SK-N-SH (cell line): ENCODE measurements at regions not wholly inside any gene's neighbourhood (a gene's known extent, or its start where the extent isn't known, plus 50 kb on each side); places are given as distances from the start of the nearest gene placed in this dataset.

Source experiments
- CTCF ChIA-PET: fragments of 300-600, 350-600 bp; formaldehyde crosslinking; extraction: SDS; loops from one replicate; lab custom pipeline; 2021; lab: Yijun Ruan, JAX
- POLR2A ChIA-PET: fragments of 350-600 bp; sonication (Branson Sonifier 250); formaldehyde crosslinking; extraction: SDS; loops from one replicate; lab custom pipeline; 2020; ENCODE audit warnings: antibody characterized with exemption, inconsistent platforms; lab: Yijun Ruan, JAX
- DNase-seq: peaks from one replicate; pipeline ENCODE4 v3.0.0; 2012
- H2AFZ ChIP-seq: fragments of 200-600 bp; sonication (generic); 2 replicates; pipeline ENCODE4 v1.8.1; 2016; ENCODE audit warnings: antibody characterized with exemption, mild to moderate bottlenecking, low read depth
- H3F3A ChIP-seq: fragments of 200-600 bp; sonication (generic); replicated peaks from 2 replicates; pipeline ENCODE3; 2016; ENCODE audit warnings: antibody characterized with exemption, mild to moderate bottlenecking; ENCODE audit not compliant: insufficient read depth
- H3K27ac ChIP-seq, 2 experiments: fragments of 200-500 bp in 1 of 2; fragments of 200-600 bp in 1 of 2; sonication (Bioruptor generic) in 1 of 2; sonication (generic), shearing (Covaris generic) in 1 of 2; 2 replicates each; pipeline versions ENCODE4 v1.5.1 to v1.6.1; 2014 to 2016; ENCODE audit warnings: low read depth in 2 of 2, inconsistent platforms in 1 of 2, low read length in 1 of 2, mild to moderate bottlenecking in 1 of 2, mixed read lengths in 1 of 2
- H3K27me3 ChIP-seq: fragments of 200-600 bp; sonication (generic), shearing (Covaris generic); 2 replicates; pipeline ENCODE4 v1.6.1; 2016; ENCODE audit warnings: mixed run types; ENCODE audit not compliant: insufficient read depth
- H3K36me3 ChIP-seq, 2 experiments: fragments of 200-500 bp in 1 of 2; fragments of 200-600 bp in 1 of 2; sonication (Bioruptor generic) in 1 of 2; sonication (generic) in 1 of 2; replicated peaks in 1 of 2; 2 replicates each; pipeline versions ENCODE3 to v1.5.1; 2014 to 2016; ENCODE audit warnings: low read length in 1 of 2, mild to moderate bottlenecking in 1 of 2; ENCODE audit not compliant: insufficient read depth in 2 of 2, control insufficient read depth in 1 of 2
- H3K4me1 ChIP-seq, 2 experiments: fragments of 200-500 bp in 1 of 2; fragments of 200-600 bp in 1 of 2; sonication (Bioruptor generic) in 1 of 2; sonication (generic), shearing (Covaris generic) in 1 of 2; 2 replicates each; pipeline versions ENCODE4 v1.5.1 to v1.6.1; 2014 to 2016; ENCODE audit warnings: low read depth in 1 of 2, low read length in 1 of 2, mixed run types in 1 of 2; ENCODE audit not compliant: insufficient read depth in 2 of 2, control insufficient read depth in 1 of 2
- H3K4me2 ChIP-seq: fragments of 200-600 bp; sonication (generic), shearing (Covaris generic); 2 replicates; pipeline ENCODE4 v1.6.1; 2017; ENCODE audit warnings: mixed run types
- H3K4me3 ChIP-seq, 2 experiments: fragments of 200-500 bp in 1 of 2; fragments of 200-600 bp in 1 of 2; sonication (Bioruptor generic) in 1 of 2; sonication (generic), shearing (Covaris generic) in 1 of 2; 2 replicates each; pipeline versions ENCODE4 v1.5.1 to v1.8.1; 2014 to 2016; ENCODE audit warnings: low read depth in 2 of 2, inconsistent platforms in 1 of 2, low read length in 1 of 2, mild to moderate bottlenecking in 1 of 2, mixed read lengths in 1 of 2, moderate library complexity in 1 of 2
- H3K79me2 ChIP-seq: fragments of 200-600 bp; sonication (generic); 2 replicates; pipeline ENCODE4 v1.8.1; 2017; ENCODE audit warnings: mild to moderate bottlenecking; ENCODE audit not compliant: insufficient read depth
- H3K9ac ChIP-seq: fragments of 200-600 bp; sonication (generic); 2 replicates; pipeline ENCODE4 v1.6.1; 2017; ENCODE audit warnings: mixed run types
- H3K9me2 ChIP-seq: fragments of 200-600 bp; sonication (generic); 2 replicates; pipeline ENCODE4 v1.6.1; 2017; ENCODE audit warnings: mixed run types
- H3K9me3 ChIP-seq: fragments of 200-600 bp; sonication (generic); 2 replicates; pipeline ENCODE4 v1.6.1; 2017; ENCODE audit warnings: mixed run types, mild to moderate bottlenecking, moderate library complexity
- H4K20me1 ChIP-seq: fragments of 200-600 bp; sonication (generic); 2 replicates; pipeline ENCODE4 v1.6.1; 2017; ENCODE audit warnings: mild to moderate bottlenecking, mixed run types; ENCODE audit not compliant: insufficient read depth
- ELF1 ChIP-seq: IDR thresholded peaks from 2 replicates; pipeline ENCODE4 v1.4.0; 2012
- EP300 ChIP-seq, 2 experiments: IDR thresholded peaks; 2 replicates each; pipeline versions ENCODE4 v1.4.0 to v1.6.1; 2012; ENCODE audit warnings: borderline replicate concordance in 1 of 2, low read depth in 1 of 2, low read length in 1 of 2
- GABPA ChIP-seq: IDR thresholded peaks from 2 replicates; pipeline ENCODE4 v1.4.0; 2012; ENCODE audit warnings: low read depth, mild to moderate bottlenecking
- GATA2 ChIP-seq: sonication (generic); formaldehyde crosslinking; IDR thresholded peaks from 2 replicates; pipeline ENCODE4 v1.5.0; 2020; ENCODE audit warnings: mild to moderate bottlenecking, missing genetic modification reagents
- MAX ChIP-seq: IDR thresholded peaks from 2 replicates; pipeline ENCODE4 v1.4.0; 2012; ENCODE audit warnings: low read depth
- MXI1 ChIP-seq: IDR thresholded peaks from 2 replicates; pipeline ENCODE4 v1.6.1; 2012; ENCODE audit warnings: mild to moderate bottlenecking, low read depth, low read length, improper control_type of control experiment
- NRF1 ChIP-seq: IDR thresholded peaks from 2 replicates; pipeline ENCODE4 v1.6.1; 2012; ENCODE audit warnings: low read depth, mild to moderate bottlenecking, low read length
- POLR2AphosphoS5 ChIP-seq: IDR thresholded peaks from 2 replicates; pipeline ENCODE4 v1.6.1; 2012; ENCODE audit warnings: low read depth, low read length
- RCOR1 ChIP-seq: fragments of 150-350 bp; IDR thresholded peaks from 2 replicates; pipeline ENCODE4 v1.6.1; 2017; ENCODE audit warnings: antibody characterized with exemption, low read length
- REST ChIP-seq: IDR thresholded peaks from 2 replicates; pipeline ENCODE4 v1.6.1; 2012; ENCODE audit warnings: mild to moderate bottlenecking, low read depth, low read length, moderate library complexity
- SIN3A ChIP-seq: IDR thresholded peaks from 2 replicates; pipeline ENCODE4 v1.6.1; 2012; ENCODE audit warnings: low read depth, mild to moderate bottlenecking, low read length, moderate library complexity, borderline replicate concordance
- TAF1 ChIP-seq: IDR thresholded peaks from 2 replicates; pipeline ENCODE4 v1.6.1; 2012; ENCODE audit warnings: low read depth, mild to moderate bottlenecking, low read length, moderate library complexity, borderline replicate concordance
- TCF12 ChIP-seq: IDR thresholded peaks from 2 replicates; pipeline ENCODE4 v1.4.0; 2012
- USF1 ChIP-seq: IDR thresholded peaks from 2 replicates; pipeline ENCODE4 v1.4.0; 2012; ENCODE audit warnings: low read depth, borderline replicate concordance
- WGBS: methylation state at CpG from one replicate; pipeline ENCODE4 v1.1.6; 2017; ENCODE audit warnings: low lambda C conversion rate; 5-methylcytosine and 5-hydroxymethylcytosine counted together

- peak; percentile 50; a peak in 2 of 4 replicates for TF ChIP-seq EP300 (IDR thresholded peaks at IDR 0.05; ENCODE audit: borderline replicate concordance in 1 of 2, low read depth in 1 of 2, low read length in 1 of 2)
Observed at GRCh38 chr10:63753808-63754207, 232.6 kb downstream of the REEP3 start (continued).

GRCh38 chr10:63755441-63755840, 234.2 kb downstream of the REEP3 start:
- 100% methylated on average over 2 of the region's 2 CpGs for WGBS
- Histone ChIP-seq H3K27me3 (no peaks in the 10 kb centered on the region), H3F3A (no peaks in the 10 kb centered on the region), H3K36me3 (no peaks in the 10 kb centered on the region), H3K9ac (no peak overlapping the region), H3K4me2 (no peak overlapping the region), H3K4me1 (peaks cover 0 to 8% of the 10 kb centered on the region in 2 experiments; a peak in 2 of 4 replicates), H3K79me2 (no peaks in the 10 kb centered on the region), H3K9me3 (no peaks in the 10 kb centered on the region), H4K20me1 (no peaks in the 10 kb centered on the region), H2AFZ (no peak overlapping the region), H3K27ac (no peak overlapping the region), H3K9me2 (no peaks in the 10 kb centered on the region), H3K4me3 (no peak overlapping the region)
- DNase-seq, result no peak
- CTCF ChIA-PET, result interaction anchor here (1.1 to 3.9 kb wide), 3 partner anchors 17 to 111 kb away, joined by 3 to 15 read pairs (median 3); no protein-coding TSS in a partner anchor
- TF ChIP-seq SIN3A, result no peak
- no peak for TF ChIP-seq POLR2AphosphoS5
- TF ChIP-seq USF1, result no peak
- TF ChIP-seq NRF1, result no peak
- TF ChIP-seq RCOR1, result no peak
- no peak for TF ChIP-seq REST
- no peak for TF ChIP-seq MXI1
- no peak for TF ChIP-seq TCF12
- TF ChIP-seq TAF1, result no peak
- no peak for TF ChIP-seq MAX
- no peak for TF ChIP-seq ELF1
- no peak for TF ChIP-seq GATA2 (CRISPR knock-in tag)
- TF ChIP-seq GABPA, result no peak
- POLR2A ChIA-PET, result no interaction called here
